ENCODE measurements at regions not wholly inside any gene's neighbourhood (a gene's known extent, or its start where the extent isn't known, plus 50 kb on each side); places are given as distances from the start of the nearest gene placed in this dataset.

DNA sequence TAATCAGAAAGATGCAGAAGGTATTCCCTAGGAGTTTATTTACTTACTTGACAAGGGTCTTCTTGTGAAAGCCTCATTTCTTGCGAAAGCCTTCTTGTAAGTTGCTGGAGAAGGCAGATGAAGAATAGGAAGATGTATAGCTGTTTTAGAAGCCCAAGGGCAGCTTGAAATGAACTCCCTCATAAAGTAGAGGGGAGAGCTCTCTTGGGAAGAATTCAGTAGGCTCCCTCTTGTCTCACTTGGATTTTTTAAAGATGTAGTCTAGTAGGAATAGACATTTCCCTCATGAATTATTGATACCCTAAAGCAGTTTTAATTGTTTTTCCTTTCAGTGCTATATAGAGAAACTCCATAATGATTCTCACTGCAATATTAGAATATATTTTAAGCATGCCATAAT is 639.2 kb upstream of the CXADR start:
- no peak for TF ChIP-seq EZH2phosphoT487 (IDR thresholded peaks at IDR 0.05; ENCODE audit: insufficient read depth, low read depth)
- TF ChIP-seq EZH2 (IDR thresholded peaks at IDR 0.05; ENCODE audit: insufficient read depth, poor library complexity, severe bottlenecking), result no peak

All from GM23248 (cell line).